Suprapubic skin (tissue), 4 donors: ENCODE measurements at regions not wholly inside any gene's neighbourhood (a gene's known extent, or its start where the extent isn't known, plus 50 kb on each side); places are given as distances from the start of the nearest gene placed in this dataset.

Experiments used
- EP300 ChIP-seq: sonication (generic); formaldehyde crosslinking; IDR thresholded peaks from one replicate; pipeline ENCODE4 v1.6.1; 2017; ENCODE audit warnings: antibody characterized with exemption
- POLR2A ChIP-seq, 2 donors: fragments of 450-650 bp; IDR thresholded peaks; one replicate each; pipeline ENCODE4 v1.6.1; 2017; ENCODE audit warnings: antibody characterized with exemption in 2 of 2, mild to moderate bottlenecking in 2 of 2, moderate library complexity in 2 of 2
- POLR2AphosphoS5 ChIP-seq, 3 donors: sonication (generic); formaldehyde crosslinking; IDR thresholded peaks; one replicate each; pipeline ENCODE4 v1.6.1; 2017; ENCODE audit warnings: antibody characterized with exemption in 3 of 3
- TF ChIP-seq, protein P1 (sequence below), 2 donors: fragments of 200-600 bp in 1 of 2; fragments of 450-650 bp in 1 of 2; sonication (generic) in 1 of 2; IDR thresholded peaks; one replicate each; pipeline ENCODE4 v1.5.1; 2016 to 2019; ENCODE audit warnings: antibody characterized with exemption in 2 of 2, mild to moderate bottlenecking in 1 of 2, moderate library complexity in 1 of 2

DNA sequence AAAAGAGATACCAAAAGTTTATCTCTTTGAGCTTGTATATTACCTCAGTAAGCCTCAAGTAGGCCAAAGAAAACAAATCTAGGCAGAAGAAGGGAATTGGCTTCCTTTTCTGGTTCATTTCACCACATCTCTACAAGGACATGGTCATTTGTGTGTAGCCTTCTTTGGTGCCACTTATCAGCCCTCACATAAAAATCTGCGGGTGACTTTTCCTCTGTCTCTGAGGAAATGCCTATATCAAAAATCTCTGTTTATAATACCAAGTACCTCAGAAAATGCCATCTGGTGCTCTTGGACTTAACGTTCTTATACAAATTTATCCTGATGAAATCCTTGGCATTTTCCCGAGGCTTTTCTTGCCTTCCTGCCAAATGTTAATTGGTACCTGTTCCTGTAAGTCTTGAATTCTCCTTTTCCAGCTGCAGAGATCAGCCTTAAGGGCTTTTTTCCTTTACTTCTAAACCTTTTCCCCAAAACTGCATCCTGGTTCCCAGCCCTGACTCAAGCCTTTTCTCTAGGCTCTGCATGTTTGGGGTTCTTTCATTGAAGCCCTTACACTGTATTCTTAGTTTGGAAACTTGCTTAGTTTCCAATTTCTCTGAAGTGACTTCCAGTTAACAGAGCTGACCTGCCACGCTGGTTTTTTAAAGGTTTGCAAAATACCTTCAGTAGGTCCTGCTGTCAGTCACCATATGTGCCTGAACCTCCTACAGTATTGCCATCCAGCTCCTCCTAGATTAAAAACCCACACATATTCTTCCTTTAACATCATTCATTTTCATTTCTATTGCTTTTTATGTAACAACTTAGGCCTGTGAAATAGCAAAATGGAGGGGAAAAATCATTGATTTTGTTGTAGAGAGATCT, 191.2 kb upstream of the PREP start:
- TF ChIP-seq, protein P1, sequence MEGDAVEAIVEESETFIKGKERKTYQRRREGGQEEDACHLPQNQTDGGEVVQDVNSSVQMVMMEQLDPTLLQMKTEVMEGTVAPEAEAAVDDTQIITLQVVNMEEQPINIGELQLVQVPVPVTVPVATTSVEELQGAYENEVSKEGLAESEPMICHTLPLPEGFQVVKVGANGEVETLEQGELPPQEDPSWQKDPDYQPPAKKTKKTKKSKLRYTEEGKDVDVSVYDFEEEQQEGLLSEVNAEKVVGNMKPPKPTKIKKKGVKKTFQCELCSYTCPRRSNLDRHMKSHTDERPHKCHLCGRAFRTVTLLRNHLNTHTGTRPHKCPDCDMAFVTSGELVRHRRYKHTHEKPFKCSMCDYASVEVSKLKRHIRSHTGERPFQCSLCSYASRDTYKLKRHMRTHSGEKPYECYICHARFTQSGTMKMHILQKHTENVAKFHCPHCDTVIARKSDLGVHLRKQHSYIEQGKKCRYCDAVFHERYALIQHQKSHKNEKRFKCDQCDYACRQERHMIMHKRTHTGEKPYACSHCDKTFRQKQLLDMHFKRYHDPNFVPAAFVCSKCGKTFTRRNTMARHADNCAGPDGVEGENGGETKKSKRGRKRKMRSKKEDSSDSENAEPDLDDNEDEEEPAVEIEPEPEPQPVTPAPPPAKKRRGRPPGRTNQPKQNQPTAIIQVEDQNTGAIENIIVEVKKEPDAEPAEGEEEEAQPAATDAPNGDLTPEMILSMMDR (IDR thresholded peaks at IDR 0.05), result no peak
- no peak for TF ChIP-seq POLR2AphosphoS5 (IDR thresholded peaks at IDR 0.05)
- TF ChIP-seq POLR2A (IDR thresholded peaks at IDR 0.05), result no peak
- no peak for TF ChIP-seq EP300
